ENCODE measurements at regions not wholly inside any gene's neighbourhood (a gene's known extent, or its start where the extent isn't known, plus 50 kb on each side); places are given as distances from the start of the nearest gene placed in this dataset.
A peak's percentile ranks its signal among the peaks of the same experiment; 100 is the strongest.

GRCh38 chr14:23694949-23695663, 58.9 kb downstream of the DHRS2 start:
- no peak for TF ChIP-seq CTCF (IDR thresholded peaks at IDR 0.05)
- Histone ChIP-seq H3K36me3 (no peaks in the 10 kb centered on the region), H3K27me3 (no peaks in the 10 kb centered on the region), H3K27ac (no peak overlapping the region), H3K9me3 (no peaks in the 10 kb centered on the region), H3K4me1 (peaks cover 0 to 27% of the 10 kb centered on the region in 2 donors), H3K4me3 (peak overlapping the region; percentile 35 to 39)
- DNase-seq (ENCODE audit: low spot score) = no peak

DNA sequence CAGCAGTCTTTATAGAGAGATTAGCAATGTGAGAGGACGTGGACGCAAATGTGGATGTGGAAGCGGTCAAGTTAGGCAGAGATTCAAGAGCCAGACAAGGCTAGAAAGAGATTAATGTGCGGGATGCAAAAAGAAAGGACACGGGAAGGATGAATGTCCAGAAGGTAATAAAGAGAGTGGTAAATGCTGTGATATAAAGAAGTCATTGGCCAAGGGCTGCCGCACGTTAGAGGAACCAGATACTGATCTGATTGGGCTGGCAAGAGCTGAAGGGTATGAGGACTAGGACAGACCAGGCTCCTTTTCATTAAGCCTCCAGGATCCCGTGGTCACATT, 59.5 kb downstream of the DHRS2 start:
- H3K4me3 ChIP-seq = peak overlapping the region; percentile 35 to 39
- H3K9me3 ChIP-seq = no peaks in the 10 kb centered on the region
- no peak for DNase-seq (ENCODE audit: low spot score)
- peaks cover 0 to 27% of the 10 kb centered on the region in 2 donors for H3K4me1 ChIP-seq
- no peak for TF ChIP-seq CTCF (IDR thresholded peaks at IDR 0.05)
- H3K27ac ChIP-seq = no peak overlapping the region
- no peaks in the 10 kb centered on the region for H3K36me3 ChIP-seq
- H3K27me3 ChIP-seq = no peaks in the 10 kb centered on the region

DNA sequence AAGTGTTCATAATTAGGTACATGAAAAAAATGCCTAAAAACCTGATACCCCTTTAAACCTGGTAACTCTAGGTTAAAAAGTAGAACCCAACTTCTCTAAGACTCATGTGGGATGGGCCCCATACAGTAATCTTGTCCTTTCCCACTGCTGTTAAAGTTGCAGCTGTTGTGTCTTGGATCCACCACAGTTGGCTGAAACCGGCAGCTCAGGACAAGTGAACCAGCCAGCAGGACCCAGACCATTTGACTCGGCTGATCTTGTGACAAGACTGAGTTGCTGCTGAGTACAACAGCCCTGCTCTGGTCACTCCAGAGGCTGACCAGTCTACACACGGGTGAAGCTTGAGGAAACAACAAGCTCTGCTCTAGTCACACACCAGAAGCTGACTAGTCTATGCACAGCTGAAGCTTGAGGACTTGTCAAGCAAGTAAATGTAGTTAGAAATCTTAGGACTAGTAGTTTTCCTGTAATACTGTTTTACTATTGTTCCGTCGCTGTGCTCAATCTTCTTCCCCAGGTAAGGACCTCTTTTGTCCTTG, 60.6 kb downstream of the DHRS2 start:
- Histone ChIP-seq H3K4me3 (no peak overlapping the region), H3K4me1 (peaks cover 0 to 27% of the 10 kb centered on the region in 2 donors), H3K36me3 (no peaks in the 10 kb centered on the region), H3K27me3 (no peaks in the 10 kb centered on the region), H3K27ac (no peak overlapping the region), H3K9me3 (no peaks in the 10 kb centered on the region)
- TF ChIP-seq CTCF (IDR thresholded peaks at IDR 0.05) = no peak
- no peak for DNase-seq (ENCODE audit: low spot score)

GRCh38 chr14:23697680-23698079, 61.5 kb downstream of the DHRS2 start:
- no peaks in the 10 kb centered on the region for H3K36me3 ChIP-seq
- H3K4me1 ChIP-seq = peaks cover 0 to 27% of the 10 kb centered on the region in 2 donors
- H3K4me3 ChIP-seq = no peak overlapping the region
- no peaks in the 10 kb centered on the region for H3K9me3 ChIP-seq
- H3K27ac ChIP-seq = no peak overlapping the region
- TF ChIP-seq CTCF (IDR thresholded peaks at IDR 0.05) = no peak
- H3K27me3 ChIP-seq = no peaks in the 10 kb centered on the region
- no peak for DNase-seq (ENCODE audit: low spot score)

DNA sequence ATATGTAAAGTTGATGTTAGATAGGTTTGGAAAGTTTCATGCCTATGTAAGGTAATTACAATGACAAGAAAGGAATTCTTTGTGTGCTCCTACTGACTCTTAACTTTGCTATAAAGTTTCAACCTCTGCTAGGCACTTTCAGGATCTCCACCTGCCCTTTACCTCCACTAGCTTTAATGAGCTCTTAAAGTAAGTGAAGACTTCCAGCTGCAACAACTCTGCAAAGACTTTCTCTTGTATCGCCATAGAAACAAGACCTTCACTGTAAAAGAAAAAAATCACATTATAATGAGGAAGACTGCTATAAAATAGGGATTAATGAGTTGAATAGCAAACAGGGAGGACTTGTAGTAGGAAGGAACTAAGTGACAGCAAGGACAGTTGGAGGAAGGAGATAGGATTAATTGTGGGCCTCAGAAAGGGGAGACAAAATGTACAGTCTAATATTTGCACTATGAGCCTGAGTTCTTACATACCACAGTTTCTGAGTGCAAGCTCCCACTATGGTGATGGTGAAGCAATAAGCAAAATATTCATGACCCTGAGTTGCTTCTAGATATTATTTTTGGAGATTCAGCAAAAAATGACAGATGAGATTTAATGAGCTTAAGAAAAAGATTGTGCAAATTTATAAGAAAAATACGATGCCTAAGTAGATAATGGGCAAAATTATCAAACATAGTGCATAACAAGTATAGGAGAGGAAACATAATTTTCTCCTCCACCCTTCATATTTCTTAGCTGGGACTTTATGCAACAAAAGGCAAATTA, 66.7 kb downstream of the DHRS2 start:
- DNase-seq (ENCODE audit: low spot score) = no peak
- no peak overlapping the region for H3K4me3 ChIP-seq
- TF ChIP-seq CTCF (IDR thresholded peaks at IDR 0.05) = no peak
- H3K36me3 ChIP-seq = no peaks in the 10 kb centered on the region
- H3K4me1 ChIP-seq = no peaks in the 10 kb centered on the region
- no peak overlapping the region for H3K27ac ChIP-seq
- H3K27me3 ChIP-seq = no peaks in the 10 kb centered on the region
- H3K9me3 ChIP-seq = peaks cover 0 to 12% of the 10 kb centered on the region in 2 donors
